A673 (cell line): ENCODE measurements at regions not wholly inside any gene's neighbourhood (a gene's known extent, or its start where the extent isn't known, plus 50 kb on each side); places are given as distances from the start of the nearest gene placed in this dataset.
A peak's percentile ranks its signal among the peaks of the same experiment; 100 is the strongest.

ENCODE experiments used
- BruUV-seq: library from RNA; stranded (reverse); fragments of 400-500 nt; replicated peaks from 2 replicates; lab custom pipeline; 2021; lab: Mats Ljungman, UMichigan
- CTCF ChIA-PET: fragments of 300-600 bp; sonication (Branson Sonifier 250); formaldehyde crosslinking; loops from one replicate; lab custom pipeline; 2022; ENCODE audit warnings: antibody characterized with exemption; lab: Charles Lee
- POLR2A ChIA-PET: fragments of 300-600 bp; sonication (Branson Sonifier 250); formaldehyde crosslinking; loops from one replicate; lab custom pipeline; 2022; ENCODE audit warnings: antibody characterized with exemption; ENCODE audit not compliant: low non-redundant PET; lab: Charles Lee
- DNase-seq: peaks from one replicate; pipeline ENCODE4 v3.0.0-alpha.2; 2015; ENCODE audit warnings: low spot score
- H3K27ac ChIP-seq: fragments of 200-600 bp; sonication (generic); 2 replicates; pipeline ENCODE4 v1.5.1; 2016; ENCODE audit warnings: mixed run types, low read depth, mild to moderate bottlenecking, mixed read lengths, antibody characterized with exemption, low read length; ENCODE audit not compliant: poor library complexity, severe bottlenecking
- H3K27me3 ChIP-seq: fragments of 200-600 bp; sonication (generic); replicated peaks from 2 replicates; pipeline ENCODE4 v1.6.1; 2017; ENCODE audit warnings: mixed run types, low read depth, mild to moderate bottlenecking, mixed read lengths, antibody characterized with exemption, low read length; ENCODE audit not compliant: insufficient read depth, poor library complexity
- H3K36me3 ChIP-seq: fragments of 200-600 bp; sonication (generic); 2 replicates; pipeline ENCODE4 v1.6.1; 2016; ENCODE audit warnings: mixed run types, mild to moderate bottlenecking, mixed read lengths, antibody characterized with exemption, low read length; ENCODE audit not compliant: insufficient read depth, poor library complexity, severe bottlenecking
- H3K4me1 ChIP-seq: fragments of 200-600 bp; sonication (generic); 2 replicates; pipeline ENCODE4 v1.6.1; 2017; ENCODE audit warnings: mixed run types, mild to moderate bottlenecking, mixed read lengths, antibody characterized with exemption, low read length; ENCODE audit not compliant: insufficient read depth, poor library complexity, severe bottlenecking
- H3K4me3 ChIP-seq: fragments of 200-600 bp; sonication (generic); 2 replicates; pipeline ENCODE4 v1.5.1; 2016; ENCODE audit warnings: low read depth, mixed run types, mild to moderate bottlenecking, mixed read lengths, low read length; ENCODE audit not compliant: poor library complexity, severe bottlenecking
- H3K9me3 ChIP-seq: fragments of 200-600 bp; sonication (generic); 2 replicates; pipeline ENCODE4 v1.6.1; 2016; ENCODE audit warnings: mixed run types, low read depth, mild to moderate bottlenecking, mixed read lengths, antibody characterized with exemption, low read length; ENCODE audit not compliant: poor library complexity, severe bottlenecking
- EZH2 ChIP-seq: fragments of 200-600 bp; sonication (generic); IDR thresholded peaks from 2 replicates; pipeline ENCODE4 v1.6.1; 2017; ENCODE audit warnings: borderline replicate concordance, low read depth, mild to moderate bottlenecking, mixed read lengths, antibody characterized with exemption, low read length; ENCODE audit not compliant: poor library complexity, severe bottlenecking
- intact Hi-C: fragments of 100-400 bp; cut with micrococcal nuclease; formaldehyde crosslinking; loops from one replicate; pipeline ENCODE4 v1.10.0; 2022; ENCODE audit not compliant: unreplicated experiment
- TF ChIP-seq, protein P1 (sequence below): fragments of 300-800, 200-600 bp; sonication (generic); conservative IDR thresholded peaks from 2 replicates; pipeline ENCODE4 v1.5.1; 2017; ENCODE audit warnings: low read depth, mild to moderate bottlenecking, antibody characterized with exemption, low read length, moderate library complexity, mixed read lengths

DNA sequence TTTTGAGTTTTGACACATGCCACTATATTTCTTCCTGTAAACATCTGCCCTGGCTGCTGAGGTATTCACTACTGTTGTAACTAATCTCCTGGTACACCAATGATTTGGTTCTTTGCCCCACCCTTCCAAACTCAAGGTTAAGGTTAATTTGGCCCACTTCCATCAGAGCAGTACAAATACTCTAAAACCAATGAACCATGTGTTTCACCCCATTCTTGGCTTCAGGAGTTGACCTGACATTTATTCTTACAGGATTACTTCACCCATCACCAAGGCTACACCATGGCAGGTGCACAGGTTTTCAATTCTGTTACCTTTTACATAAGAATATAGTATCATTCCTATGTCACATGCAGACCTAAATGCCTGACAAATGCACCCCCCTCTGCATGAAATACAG is 1179.9 kb downstream of the ZPLD1 start:
- Histone ChIP-seq H3K36me3 (no peaks in the 10 kb centered on the region), H3K4me1 (peaks cover 9% of the 10 kb centered on the region), H3K9me3 (peaks cover 8% of the 10 kb centered on the region), H3K27ac (no peak overlapping the region), H3K27me3 (no peaks in the 10 kb centered on the region), H3K4me3 (no peak overlapping the region)
- DNase-seq = no peak
- ChIA-PET CTCF (no interaction called here), POLR2A (no interaction called here)
- no TSS peak for BruUV-seq
- intact Hi-C loops = no loop called here
- TF ChIP-seq, protein P1, sequence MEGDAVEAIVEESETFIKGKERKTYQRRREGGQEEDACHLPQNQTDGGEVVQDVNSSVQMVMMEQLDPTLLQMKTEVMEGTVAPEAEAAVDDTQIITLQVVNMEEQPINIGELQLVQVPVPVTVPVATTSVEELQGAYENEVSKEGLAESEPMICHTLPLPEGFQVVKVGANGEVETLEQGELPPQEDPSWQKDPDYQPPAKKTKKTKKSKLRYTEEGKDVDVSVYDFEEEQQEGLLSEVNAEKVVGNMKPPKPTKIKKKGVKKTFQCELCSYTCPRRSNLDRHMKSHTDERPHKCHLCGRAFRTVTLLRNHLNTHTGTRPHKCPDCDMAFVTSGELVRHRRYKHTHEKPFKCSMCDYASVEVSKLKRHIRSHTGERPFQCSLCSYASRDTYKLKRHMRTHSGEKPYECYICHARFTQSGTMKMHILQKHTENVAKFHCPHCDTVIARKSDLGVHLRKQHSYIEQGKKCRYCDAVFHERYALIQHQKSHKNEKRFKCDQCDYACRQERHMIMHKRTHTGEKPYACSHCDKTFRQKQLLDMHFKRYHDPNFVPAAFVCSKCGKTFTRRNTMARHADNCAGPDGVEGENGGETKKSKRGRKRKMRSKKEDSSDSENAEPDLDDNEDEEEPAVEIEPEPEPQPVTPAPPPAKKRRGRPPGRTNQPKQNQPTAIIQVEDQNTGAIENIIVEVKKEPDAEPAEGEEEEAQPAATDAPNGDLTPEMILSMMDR = no peak
- no peak for TF ChIP-seq EZH2

GRCh38 chr3:103617961-103618360 is 1183.1 kb downstream of the ZPLD1 start:
- POLR2A ChIA-PET = no interaction called here

DNA sequence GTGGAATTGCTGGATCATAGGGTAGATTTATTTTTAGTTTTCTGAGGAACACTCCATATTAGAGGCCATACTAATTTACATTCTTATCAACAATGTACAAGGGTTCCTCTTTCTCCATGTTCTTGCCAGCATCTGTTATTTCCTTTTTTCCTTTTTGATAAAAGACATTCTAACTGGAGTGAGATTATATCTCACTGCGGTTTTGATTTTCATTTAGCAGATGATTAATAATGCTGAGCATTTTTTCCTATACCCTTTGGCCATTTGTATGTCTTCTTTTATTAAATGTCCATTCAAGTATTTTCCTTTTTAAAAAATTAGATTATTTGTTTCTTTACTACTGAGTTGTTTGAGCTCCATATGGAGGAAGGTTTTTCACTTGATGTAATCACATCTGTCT is 1189.5 kb downstream of the ZPLD1 start:
- Histone ChIP-seq H3K4me1 (no peaks in the 10 kb centered on the region), H3K36me3 (no peaks in the 10 kb centered on the region), H3K9me3 (peaks cover 12% of the 10 kb centered on the region), H3K27ac (no peak overlapping the region), H3K27me3 (no peaks in the 10 kb centered on the region), H3K4me3 (no peak overlapping the region)
- CTCF ChIA-PET = no interaction called here
- no TSS peak for BruUV-seq
- TF ChIP-seq, protein P1 = no peak
- TF ChIP-seq EZH2 = no peak
- no peak for DNase-seq
- intact Hi-C loops = no loop called here
- POLR2A ChIA-PET = no interaction called here

More at GRCh38 chr3:103617961-103618360, 1183.1 kb downstream of the ZPLD1 start:
- peaks cover 9% of the 10 kb centered on the region for H3K4me1 ChIP-seq
- H3K27me3 ChIP-seq = no peaks in the 10 kb centered on the region
- CTCF ChIA-PET = no interaction called here
- DNase-seq = peak; percentile 55
- H3K27ac ChIP-seq = no peak overlapping the region
- peaks cover 13% of the 10 kb centered on the region for H3K9me3 ChIP-seq
- no peak for TF ChIP-seq EZH2
- TF ChIP-seq, protein P1 = no peak
- H3K4me3 ChIP-seq = no peak overlapping the region
- no TSS peak for BruUV-seq
- no peaks in the 10 kb centered on the region for H3K36me3 ChIP-seq
- intact Hi-C loops = no loop called here
